HepG2 (cell line): ENCODE measurements at regions not wholly inside any gene's neighbourhood (a gene's known extent, or its start where the extent isn't known, plus 50 kb on each side); places are given as distances from the start of the nearest gene placed in this dataset.

ENCODE experiments used
- ATAC-seq: fragments of 200-7000 bp; cut with Tn5 transposase; 3 replicates; pipeline ENCODE4 v1.9.1; 2020; ENCODE audit warnings: mild to moderate bottlenecking, moderate library complexity
- BruUV-seq: library from RNA; stranded (reverse); fragments of 400-500 nt; replicated peaks from 2 replicates; lab custom pipeline; 2021; lab: Mats Ljungman, UMichigan
- CTCF ChIA-PET: fragments of 300-600 bp; formaldehyde crosslinking; extraction: SDS; loops from one replicate; lab custom pipeline; 2021; ENCODE audit warnings: low total read pairs, inconsistent platforms, low intra/inter-chr PET ratio; lab: Yijun Ruan, JAX
- POLR2A ChIA-PET: fragments of 350-600 bp; sonication (Branson Sonifier 250); formaldehyde crosslinking; loops from one replicate; lab custom pipeline; 2020; ENCODE audit warnings: antibody characterized with exemption, inconsistent platforms; lab: Yijun Ruan, JAX
- DNase-seq: peaks from one replicate; pipeline ENCODE4 v3.0.0-alpha.2; 2015; ENCODE audit warnings: low spot score
- FAIRE-seq: peaks from 3 replicates; lab custom pipeline; 2011; peaks lifted over from hg19 to GRCh38; lab: Jason Lieb, UNC
- H2AFZ ChIP-seq: one replicate; pipeline ENCODE4 v1.6.1; 2011; ENCODE audit warnings: low read length, inconsistent platforms
- H3K27ac ChIP-seq: fragments of 300-600 bp; 3 replicates; pipeline ENCODE4 v1.8.0; 2011; ENCODE audit warnings: mixed run types, mild to moderate bottlenecking, mixed read lengths, low read length, inconsistent platforms; ENCODE audit not compliant: insufficient read depth; ENCODE audit errors: extremely low read length
- H3K27me3 ChIP-seq, 2 experiments: fragments of 200-600 bp in 1 of 2; 2 replicates in 1 of 2; 3 replicates in 1 of 2; pipeline versions ENCODE4 v1.6.0 to v1.8.0; 2011; ENCODE audit warnings: low read length in 2 of 2, mild to moderate bottlenecking in 2 of 2, moderate library complexity in 2 of 2, inconsistent platforms in 1 of 2; ENCODE audit not compliant: insufficient read depth in 2 of 2, control insufficient read depth in 1 of 2
- H3K36me3 ChIP-seq, 2 experiments: fragments of 200-600 bp in 1 of 2; replicated peaks in 1 of 2; 2 replicates in 1 of 2; 3 replicates in 1 of 2; pipeline versions ENCODE4 v1.5.1 to v1.8.0; 2011; ENCODE audit warnings: low read length in 2 of 2, inconsistent platforms in 1 of 2; ENCODE audit not compliant: insufficient read depth in 2 of 2, control insufficient read depth in 1 of 2
- H3K4me1 ChIP-seq: 2 replicates; pipeline ENCODE4 v1.5.1; 2012; ENCODE audit warnings: low read length, inconsistent platforms; ENCODE audit not compliant: insufficient read depth
- H3K4me2 ChIP-seq: 2 replicates; pipeline ENCODE4 v1.6.0; 2011; ENCODE audit warnings: low read depth, low read length, inconsistent platforms
- H3K4me3 ChIP-seq, 3 experiments: fragments of 200-600 bp in 1 of 3; sonication (generic), shearing (Covaris generic) in 1 of 3; replicated peaks in 1 of 3; 2 replicates each; pipeline ENCODE4 v1.5.1; 2011 to 2016; ENCODE audit warnings: low read length in 3 of 3, inconsistent platforms in 2 of 3, low read depth in 2 of 3, mild to moderate bottlenecking in 2 of 3, control low read depth in 1 of 3, mixed read lengths in 1 of 3; ENCODE audit not compliant: insufficient read depth in 1 of 3
- H3K79me2 ChIP-seq: one replicate; pipeline ENCODE4 v1.6.1; 2011; ENCODE audit warnings: low read length, inconsistent platforms; ENCODE audit not compliant: insufficient read depth
- H3K9ac ChIP-seq: 2 replicates; pipeline ENCODE4 v1.6.0; 2011; ENCODE audit warnings: mild to moderate bottlenecking, low read depth, low read length, inconsistent platforms; ENCODE audit not compliant: insufficient read depth
- H3K9me3 ChIP-seq: 2 replicates; pipeline ENCODE4 v1.5.1; 2012; ENCODE audit warnings: mild to moderate bottlenecking, low read length
- H4K20me1 ChIP-seq: 2 replicates; pipeline ENCODE4 v1.6.0; 2011; ENCODE audit warnings: inconsistent platforms, mild to moderate bottlenecking, low read length, moderate library complexity; ENCODE audit not compliant: insufficient read depth
- ARHGAP35 ChIP-seq: sonication (generic); formaldehyde crosslinking; IDR thresholded peaks from 2 replicates; pipeline ENCODE4 v1.9.0; 2022; ENCODE audit warnings: mild to moderate bottlenecking, inconsistent platforms, moderate library complexity, missing genetic modification reagents, borderline replicate concordance
- ATF1 ChIP-seq: IDR thresholded peaks from 2 replicates; pipeline ENCODE4 v1.6.1; 2016; ENCODE audit warnings: mild to moderate bottlenecking, control low read depth
- BATF2 ChIP-seq: sonication (generic); formaldehyde crosslinking; IDR thresholded peaks from 2 replicates; pipeline ENCODE4 v1.8.0; 2022; ENCODE audit warnings: mild to moderate bottlenecking, missing genetic modification reagents, moderate library complexity
- BRD4 ChIP-seq: sonication (generic); formaldehyde crosslinking; IDR thresholded peaks from 2 replicates; pipeline ENCODE4 v1.4.0; 2020; ENCODE audit warnings: missing genetic modification reagents
- DNMT3B ChIP-seq: conservative IDR thresholded peaks from 2 replicates; pipeline ENCODE4 v1.6.1; 2016; ENCODE audit warnings: missing biosample characterization, control low read depth
- KMT2B ChIP-seq: IDR thresholded peaks from 2 replicates; pipeline ENCODE4 v1.6.1; 2016; ENCODE audit warnings: missing genetic modification reagents, missing compliant biosample characterization
- NFKB2 ChIP-seq: sonication (generic); formaldehyde crosslinking; IDR thresholded peaks from 2 replicates; pipeline ENCODE4 v1.4.0; 2020; ENCODE audit warnings: missing genetic modification reagents, borderline replicate concordance
- YEATS2 ChIP-seq: sonication (generic); formaldehyde crosslinking; IDR thresholded peaks from 2 replicates; pipeline ENCODE4 v1.4.0; 2020; ENCODE audit warnings: missing genetic modification reagents, borderline replicate concordance
- ZFP41 ChIP-seq: sonication (generic); formaldehyde crosslinking; IDR thresholded peaks from 2 replicates; pipeline ENCODE4 v1.4.0; 2020; ENCODE audit warnings: mild to moderate bottlenecking, missing genetic modification reagents, borderline replicate concordance
- ZMAT3 ChIP-seq: sonication (generic); formaldehyde crosslinking; conservative IDR thresholded peaks from 2 replicates; pipeline ENCODE4 v1.7.0; 2021; ENCODE audit warnings: missing genetic modification reagents
- ZNF101 ChIP-seq: sonication (generic); formaldehyde crosslinking; IDR thresholded peaks from 2 replicates; pipeline ENCODE4 v1.4.0; 2020; ENCODE audit warnings: mild to moderate bottlenecking, low read depth, missing genetic modification reagents, borderline replicate concordance
- ZNF83 ChIP-seq: sonication (generic); formaldehyde crosslinking; IDR thresholded peaks from 2 replicates; pipeline ENCODE4 v1.4.0; 2020; ENCODE audit warnings: missing genetic modification reagents, mild to moderate bottlenecking, borderline replicate concordance
- ZSCAN9 ChIP-seq: IDR thresholded peaks from 2 replicates; pipeline ENCODE4 v1.6.1; 2016; ENCODE audit warnings: borderline replicate concordance
- WGBS: methylation state at CpG from one replicate; pipeline ENCODE4 v1.1.6; 2017; ENCODE audit warnings: low lambda C conversion rate; 5-methylcytosine and 5-hydroxymethylcytosine counted together
- in situ Hi-C: cut with HindIII; loops from 2 replicates; pipeline ENCODE4 v1.10.0; 2017; ENCODE audit warnings: low pct_unique_long_range_greater_than_20kb; ENCODE audit not compliant: extremely low pct_ligation_motif_present
- intact Hi-C: fragments of 100-400 bp; cut with micrococcal nuclease; formaldehyde crosslinking; loops from one replicate; pipeline ENCODE4 v1.10.0; 2022; ENCODE audit not compliant: unreplicated experiment
- TF ChIP-seq, protein P1 (sequence below): IDR thresholded peaks from 2 replicates; pipeline ENCODE4 v1.6.1; 2016; ENCODE audit warnings: low read depth, borderline replicate concordance

DNA sequence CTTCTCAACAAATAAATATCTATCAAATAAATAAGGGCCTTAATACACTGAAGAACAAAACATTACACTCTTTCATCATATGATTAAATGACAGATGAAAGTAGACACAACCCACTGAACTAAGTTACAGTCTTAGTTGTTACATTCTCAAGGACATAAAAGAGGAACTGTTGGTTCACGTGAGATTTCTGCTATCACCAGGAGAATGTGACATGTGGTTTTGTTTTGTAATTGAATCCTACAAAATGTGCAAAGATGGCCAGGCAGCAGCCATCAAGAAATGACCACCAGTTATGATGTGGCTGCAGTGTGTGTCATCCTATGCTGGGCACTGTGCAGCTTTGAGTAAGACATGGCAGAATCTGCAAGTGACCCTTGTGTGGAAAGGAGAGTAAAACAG lies 310.6 kb upstream of the PIK3C3 start:
- H3K36me3 ChIP-seq: no peaks in the 10 kb centered on the region
- TF ChIP-seq KMT2B (CRISPR knock-in tag) (no peak), YEATS2 (CRISPR knock-in tag) (no peak)
- TF ChIP-seq, protein P1, sequence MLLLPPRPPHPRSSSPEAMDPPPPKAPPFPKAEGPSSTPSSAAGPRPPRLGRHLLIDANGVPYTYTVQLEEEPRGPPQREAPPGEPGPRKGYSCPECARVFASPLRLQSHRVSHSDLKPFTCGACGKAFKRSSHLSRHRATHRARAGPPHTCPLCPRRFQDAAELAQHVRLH: no peak
- TF ChIP-seq, all 625 proteins: peak for 0
- H3K27me3 ChIP-seq: no peaks in the 10 kb centered on the region
- no peaks in the 10 kb centered on the region for H3K9me3 ChIP-seq
- POLR2A ChIA-PET: no interaction called here
- H3K4me2 ChIP-seq: no peak overlapping the region
- no peak overlapping the region for H3K9ac ChIP-seq
- BruUV-seq: no TSS peak
- FAIRE-seq: no peak
- CTCF ChIA-PET: no interaction called here
- H4K20me1 ChIP-seq: no peaks in the 10 kb centered on the region
- no peak overlapping the region for H3K27ac ChIP-seq
- H3K79me2 ChIP-seq: no peaks in the 10 kb centered on the region
- intact Hi-C loops: no loop called here
- peaks cover 18% of the 10 kb centered on the region; the same call in 1 of the 2 replicates for H3K4me1 ChIP-seq
- 0% methylated on average over 1 of the region's 1 CpG for WGBS
- in situ Hi-C loops: no loop called here
- ATAC-seq: no peak
- no peak overlapping the region for H3K4me3 ChIP-seq
- DNase-seq: no peak
- no peak overlapping the region for H2AFZ ChIP-seq

GRCh38 chr18:41643427-41643826 lies 311.6 kb upstream of the PIK3C3 start:
- no peak overlapping the region for H3K9ac ChIP-seq
- no peak overlapping the region for H3K4me2 ChIP-seq
- no peaks in the 10 kb centered on the region for H3K79me2 ChIP-seq
- ChIA-PET POLR2A (no interaction called here), CTCF (no interaction called here)
- H3K4me3 ChIP-seq: no peak overlapping the region
- H3K9me3 ChIP-seq: no peaks in the 10 kb centered on the region
- FAIRE-seq: no peak
- 1% methylated on average over 3 of the region's 3 CpGs for WGBS
- TF ChIP-seq ZNF83 (CRISPR knock-in tag) (no peak), BATF2 (no peak), DNMT3B (CRISPR knock-in tag) (no peak), ZSCAN9 (CRISPR knock-in tag) (no peak), ZMAT3 (CRISPR knock-in tag) (no peak), ZNF101 (CRISPR knock-in tag) (no peak), ARHGAP35 (no peak), ZFP41 (no peak), NFKB2 (CRISPR knock-in tag) (no peak), ATF1 (no peak), BRD4 (CRISPR knock-in tag) (no peak)
- in situ Hi-C loops: no loop called here
- DNase-seq: no peak
- H3K27me3 ChIP-seq: no peaks in the 10 kb centered on the region
- no peaks in the 10 kb centered on the region for H4K20me1 ChIP-seq
- H2AFZ ChIP-seq: no peak overlapping the region
- H3K36me3 ChIP-seq: no peaks in the 10 kb centered on the region
- no peak overlapping the region for H3K27ac ChIP-seq
- ATAC-seq: no peak
- intact Hi-C loops: no loop called here
- peaks cover 18% of the 10 kb centered on the region; the same call in 1 of the 2 replicates for H3K4me1 ChIP-seq
- BruUV-seq: no TSS peak
